GM13977 (cell line): ENCODE measurements at regions not wholly inside any gene's neighbourhood (a gene's known extent, or its start where the extent isn't known, plus 50 kb on each side); places are given as distances from the start of the nearest gene placed in this dataset.

Experiments used
- DNase-seq: peaks from one replicate; pipeline ENCODE4 v3.0.0; 2012; ENCODE audit warnings: low spot score
- in situ Hi-C: fragments of 300-500 bp; cut with MboI; formaldehyde crosslinking; loops from one replicate; pipeline ENCODE4 v1.12.0; 2022; ENCODE audit warnings: low sequenced_read_pairs, low pct_unique_long_range_greater_than_20kb, mixed read lengths, inconsistent platforms; ENCODE audit not compliant: unreplicated experiment
- TF ChIP-seq, protein P1 (sequence below): IDR thresholded peaks from 2 replicates; pipeline ENCODE4 v1.5.1; 2012; ENCODE audit warnings: mild to moderate bottlenecking, control low read depth; ENCODE audit not compliant: insufficient read depth; ENCODE audit errors: extremely low read depth, missing control alignments

DNA sequence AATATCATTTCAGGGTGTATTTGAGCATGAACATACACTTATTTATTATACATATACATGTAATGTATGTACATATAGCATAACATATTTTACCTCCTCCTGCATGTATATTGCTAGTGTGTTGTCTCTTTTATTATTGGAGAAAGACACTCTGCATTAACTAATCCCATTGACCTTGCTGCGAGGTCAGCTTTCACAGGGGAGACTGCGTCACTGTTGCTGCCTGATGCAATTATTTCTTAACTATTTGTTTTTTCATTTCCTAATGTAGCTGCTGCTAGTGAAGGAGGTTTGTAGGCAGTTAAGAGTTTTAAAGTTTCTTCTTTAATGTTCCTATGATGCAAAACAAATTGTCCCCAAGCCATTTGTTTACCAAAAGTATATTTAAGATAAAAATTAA lies 185.4 kb upstream of the CNTN5 start:
- no peak for DNase-seq
- TF ChIP-seq, protein P1, sequence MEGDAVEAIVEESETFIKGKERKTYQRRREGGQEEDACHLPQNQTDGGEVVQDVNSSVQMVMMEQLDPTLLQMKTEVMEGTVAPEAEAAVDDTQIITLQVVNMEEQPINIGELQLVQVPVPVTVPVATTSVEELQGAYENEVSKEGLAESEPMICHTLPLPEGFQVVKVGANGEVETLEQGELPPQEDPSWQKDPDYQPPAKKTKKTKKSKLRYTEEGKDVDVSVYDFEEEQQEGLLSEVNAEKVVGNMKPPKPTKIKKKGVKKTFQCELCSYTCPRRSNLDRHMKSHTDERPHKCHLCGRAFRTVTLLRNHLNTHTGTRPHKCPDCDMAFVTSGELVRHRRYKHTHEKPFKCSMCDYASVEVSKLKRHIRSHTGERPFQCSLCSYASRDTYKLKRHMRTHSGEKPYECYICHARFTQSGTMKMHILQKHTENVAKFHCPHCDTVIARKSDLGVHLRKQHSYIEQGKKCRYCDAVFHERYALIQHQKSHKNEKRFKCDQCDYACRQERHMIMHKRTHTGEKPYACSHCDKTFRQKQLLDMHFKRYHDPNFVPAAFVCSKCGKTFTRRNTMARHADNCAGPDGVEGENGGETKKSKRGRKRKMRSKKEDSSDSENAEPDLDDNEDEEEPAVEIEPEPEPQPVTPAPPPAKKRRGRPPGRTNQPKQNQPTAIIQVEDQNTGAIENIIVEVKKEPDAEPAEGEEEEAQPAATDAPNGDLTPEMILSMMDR: no peak
- in situ Hi-C loops: no loop called here

DNA sequence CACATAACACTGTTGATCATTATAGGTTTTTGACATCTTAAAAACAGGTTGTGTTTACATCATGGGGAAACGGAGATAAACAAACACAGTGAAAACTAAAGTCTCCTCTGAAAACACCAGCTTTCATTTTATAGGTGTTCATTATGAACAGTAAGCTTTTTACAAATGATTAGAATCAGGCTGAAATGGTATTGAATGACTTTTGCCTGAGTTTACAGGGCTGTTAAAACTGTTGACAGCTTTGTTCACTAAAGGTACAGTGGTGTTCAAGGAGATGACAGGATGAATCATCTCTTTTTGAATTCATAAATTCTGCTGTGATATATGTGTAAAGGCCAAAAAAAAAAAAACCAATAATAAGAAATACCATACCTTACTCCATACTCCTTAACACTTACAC lies 184.6 kb upstream of the CNTN5 start:
- TF ChIP-seq, protein P1: no peak
- DNase-seq: no peak
- in situ Hi-C loops: no loop called here

DNA sequence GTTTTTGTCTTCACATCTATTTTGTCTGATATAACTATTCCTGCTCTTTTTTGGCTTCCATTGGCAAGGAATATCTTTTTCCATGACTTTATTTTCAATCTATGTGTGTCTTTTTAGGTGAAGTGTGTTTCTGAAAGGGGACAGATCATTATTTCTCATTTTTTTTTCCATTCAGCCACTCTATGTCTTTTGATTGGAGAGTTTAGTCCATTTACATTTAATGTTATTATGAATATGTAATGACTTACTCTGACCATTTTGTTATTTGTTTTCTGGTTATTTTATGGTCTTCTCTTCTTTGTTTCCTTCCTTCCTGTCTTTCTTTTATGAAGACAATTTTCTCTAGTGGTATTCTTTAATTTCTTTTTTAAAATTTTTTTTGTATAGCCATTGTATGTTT lies 178.6 kb upstream of the CNTN5 start:
- TF ChIP-seq, protein P1: no peak
- in situ Hi-C loops: no loop called here
- DNase-seq: no peak

DNA sequence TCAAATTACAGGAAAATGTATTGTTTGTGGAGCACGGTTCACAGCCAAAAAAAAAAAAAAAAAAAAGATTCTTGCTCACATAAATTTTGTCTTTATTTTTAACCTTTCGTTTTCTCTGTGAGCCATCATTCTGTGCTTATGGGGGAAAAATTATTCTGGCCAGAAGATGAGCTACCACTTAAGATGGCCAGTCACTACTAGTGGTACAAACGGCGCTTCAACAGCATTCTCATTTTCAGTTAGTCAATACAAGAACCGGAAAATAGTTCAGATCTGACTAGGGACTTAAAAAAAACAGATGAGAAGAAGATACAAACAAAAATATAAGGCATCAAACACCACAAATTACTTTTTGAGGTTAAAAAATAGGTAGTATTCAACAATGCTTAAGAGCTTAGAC lies 158.6 kb upstream of the CNTN5 start:
- DNase-seq: no peak
- TF ChIP-seq, protein P1: no peak
- in situ Hi-C loops: no loop called here

DNA sequence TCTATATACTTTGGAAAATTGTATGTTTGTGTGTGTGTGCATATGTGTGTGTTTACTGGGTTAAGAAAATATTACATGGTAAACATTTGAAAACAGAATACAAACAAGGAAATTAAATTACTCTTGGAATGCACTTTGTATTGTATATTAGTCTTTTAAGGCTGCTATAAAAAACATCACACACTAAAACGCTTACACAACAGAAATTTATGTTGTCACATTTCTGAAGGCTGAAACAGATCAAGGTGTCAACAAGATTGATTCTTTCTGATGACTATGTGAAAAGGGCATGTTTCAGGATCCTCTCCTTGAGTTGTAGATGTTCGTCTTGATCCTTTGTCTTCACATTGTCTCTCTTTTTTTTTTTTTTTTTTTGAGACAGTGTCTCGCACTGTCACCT lies 149.1 kb upstream of the CNTN5 start:
- in situ Hi-C loops: no loop called here
- no peak for DNase-seq
- TF ChIP-seq, protein P1: no peak

DNA sequence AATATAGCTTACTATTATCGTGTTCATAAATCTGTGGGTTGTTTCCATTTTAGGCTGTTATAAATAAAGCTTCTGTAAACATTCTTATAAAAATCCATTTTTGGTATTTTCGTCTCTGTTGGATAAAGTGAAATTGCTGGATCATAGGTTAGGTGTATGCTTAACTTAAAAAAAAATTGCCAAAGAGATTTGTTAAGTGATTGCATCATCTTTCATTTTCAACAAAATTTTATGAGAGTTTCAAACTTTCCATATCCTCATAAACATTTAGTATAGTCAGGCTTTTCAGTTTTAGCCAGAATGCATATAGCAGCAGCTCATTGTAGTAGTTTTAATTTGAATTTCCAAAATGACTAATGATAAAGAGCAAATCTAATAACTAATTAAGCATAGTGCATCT lies 146.7 kb upstream of the CNTN5 start:
- no peak for DNase-seq
- in situ Hi-C loops: no loop called here
- TF ChIP-seq, protein P1: no peak

DNA sequence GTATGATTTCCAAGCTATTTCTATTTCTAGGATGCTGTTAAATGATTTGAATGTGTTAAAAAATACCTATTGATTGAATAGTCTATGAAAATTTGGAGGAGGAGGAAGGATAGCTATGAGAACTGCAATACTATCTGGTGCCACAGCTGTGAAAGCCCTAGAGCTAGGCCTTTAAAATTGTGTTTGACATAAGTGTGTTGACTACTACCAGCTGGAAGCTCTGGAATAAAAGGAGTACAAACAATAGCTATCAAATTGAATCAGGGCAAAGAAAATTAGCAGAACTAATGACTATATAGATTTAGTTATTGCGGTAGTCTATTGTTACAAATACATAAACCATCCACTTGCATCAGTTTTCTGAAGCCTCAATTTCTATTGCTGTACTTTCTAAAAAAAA lies 124.8 kb upstream of the CNTN5 start:
- TF ChIP-seq, protein P1: no peak
- DNase-seq: no peak
- in situ Hi-C loops: no loop called here
